WTC11 (cell line): ENCODE measurements at regions not wholly inside any gene's neighbourhood (a gene's known extent, or its start where the extent isn't known, plus 50 kb on each side); places are given as distances from the start of the nearest gene placed in this dataset.

Experiments used
- ATF1 ChIP-seq: sonication (generic); formaldehyde crosslinking; IDR thresholded peaks from 2 replicates; pipeline ENCODE4 v1.8.1; 2023; ENCODE audit warnings: mild to moderate bottlenecking, moderate library complexity, missing genetic modification reagents
- CTCF ChIP-seq: fragments of 200-600 bp; IDR thresholded peaks from 2 replicates; pipeline ENCODE4 v1.8.0; 2022; ENCODE audit warnings: antibody characterized with exemption
- E2F1 ChIP-seq: sonication (generic); formaldehyde crosslinking; IDR thresholded peaks from 2 replicates; pipeline ENCODE4 v1.8.0; 2022; ENCODE audit warnings: mild to moderate bottlenecking, missing genetic modification reagents
- FOXJ3 ChIP-seq: sonication (generic); formaldehyde crosslinking; IDR thresholded peaks from 2 replicates; pipeline ENCODE4 v1.9.0; 2021; ENCODE audit warnings: missing genetic modification reagents, mild to moderate bottlenecking, borderline replicate concordance
- FOXP1 ChIP-seq: sonication (generic); formaldehyde crosslinking; IDR thresholded peaks from 2 replicates; pipeline ENCODE4 v1.8.0; 2022; ENCODE audit warnings: missing genetic modification reagents, mild to moderate bottlenecking, moderate library complexity, borderline replicate concordance
- MAX ChIP-seq: sonication (generic); formaldehyde crosslinking; IDR thresholded peaks from 2 replicates; pipeline ENCODE4 v1.8.0; 2022; ENCODE audit warnings: mild to moderate bottlenecking, missing genetic modification reagents
- PRRX2 ChIP-seq: fragments of 250-450 bp; sonication (Bioruptor Pico); IDR thresholded peaks from 2 replicates; pipeline ENCODE4 v1.8.0; 2021; ENCODE audit warnings: mild to moderate bottlenecking
- SP1 ChIP-seq: sonication (generic); formaldehyde crosslinking; conservative IDR thresholded peaks from 2 replicates; pipeline ENCODE4 v1.8.1; 2022; ENCODE audit warnings: missing genetic modification reagents
- STAT6 ChIP-seq: sonication (generic); formaldehyde crosslinking; conservative IDR thresholded peaks from 2 replicates; pipeline ENCODE4 v1.8.1; 2023; ENCODE audit warnings: mild to moderate bottlenecking, low read depth, missing genetic modification reagents, moderate library complexity
- USF1 ChIP-seq: sonication (generic); formaldehyde crosslinking; IDR thresholded peaks from 2 replicates; pipeline ENCODE4 v1.8.0; 2022; ENCODE audit warnings: mild to moderate bottlenecking, missing genetic modification reagents
- USF2 ChIP-seq: sonication (generic); formaldehyde crosslinking; IDR thresholded peaks from 2 replicates; pipeline ENCODE4 v1.8.1; 2023; ENCODE audit warnings: mild to moderate bottlenecking, missing genetic modification reagents, moderate library complexity
- ZNF138 ChIP-seq: sonication (generic); formaldehyde crosslinking; conservative IDR thresholded peaks from 2 replicates; pipeline ENCODE4 v1.8.1; 2022; ENCODE audit warnings: mild to moderate bottlenecking, moderate library complexity, missing genetic modification reagents

- TF ChIP-seq CTCF (no peak), MAX (CRISPR knock-in tag) (no peak), FOXP1 (CRISPR knock-in tag) (no peak), USF1 (no peak), STAT6 (CRISPR knock-in tag) (no peak), ZNF138 (CRISPR knock-in tag) (no peak), PRRX2 (no peak), SP1 (CRISPR knock-in tag) (no peak), FOXJ3 (CRISPR knock-in tag) (no peak), USF2 (CRISPR knock-in tag) (no peak), ATF1 (CRISPR knock-in tag) (no peak), E2F1 (no peak)
Observed at GRCh38 chr11:71065841-71066240, 186.5 kb downstream of the SHANK2 start.
